ENCODE measurements at regions not wholly inside any gene's neighbourhood (a gene's known extent, or its start where the extent isn't known, plus 50 kb on each side); places are given as distances from the start of the nearest gene placed in this dataset.

GRCh38 chr6:92026878-92027277 lies 1392.5 kb downstream of the EPHA7 start:
- TF ChIP-seq CTCF (IDR thresholded peaks at IDR 0.05; ENCODE audit: control extremely low read depth, extremely low read depth), result no peak
- Histone ChIP-seq H3K36me3 (ENCODE audit: control insufficient read depth in 4 of 4, insufficient read depth in 4 of 4, low read length in 4 of 4) (no peaks in the 10 kb centered on the region), H3K4me1 (ENCODE audit: control insufficient read depth in 5 of 5, insufficient read depth in 5 of 5, low read length in 5 of 5) (no peaks in the 10 kb centered on the region), H3K9me3 (ENCODE audit: control insufficient read depth in 4 of 4, insufficient read depth in 3 of 4, low read length in 3 of 4) (no peaks in the 10 kb centered on the region), H3K4me3 (no peak overlapping the region), H3K27ac (ENCODE audit: low read depth in 1 of 2, low read length in 1 of 2) (no peak overlapping the region), H3K27me3 (ENCODE audit: control insufficient read depth in 3 of 3, insufficient read depth in 3 of 3, low read length in 2 of 3) (no peaks in the 10 kb centered on the region), H3K9ac (ENCODE audit: insufficient read depth in 1 of 2, low read length in 2 of 2) (no peak overlapping the region)
- ATAC-seq (ENCODE audit: insufficient read depth, low FRiP score), result no peak
- WGBS, 2 donors, result 85 to 92% methylated on average over 1 of the region's 1 CpG
- DNase-seq, result no peak

GRCh38 chr6:92024881-92025280 lies 1394.5 kb downstream of the EPHA7 start:
- Histone ChIP-seq H3K4me1 (ENCODE audit: control insufficient read depth in 5 of 5, insufficient read depth in 5 of 5, low read length in 5 of 5) (no peaks in the 10 kb centered on the region), H3K36me3 (ENCODE audit: control insufficient read depth in 4 of 4, insufficient read depth in 4 of 4, low read length in 4 of 4) (no peaks in the 10 kb centered on the region), H3K9me3 (ENCODE audit: control insufficient read depth in 4 of 4, insufficient read depth in 3 of 4, low read length in 3 of 4) (no peaks in the 10 kb centered on the region), H3K27ac (ENCODE audit: low read depth in 1 of 2, low read length in 1 of 2) (no peak overlapping the region), H3K4me3 (no peak overlapping the region), H3K9ac (ENCODE audit: insufficient read depth in 1 of 2, low read length in 2 of 2) (no peak overlapping the region), H3K27me3 (ENCODE audit: control insufficient read depth in 3 of 3, insufficient read depth in 3 of 3, low read length in 2 of 3) (no peaks in the 10 kb centered on the region)
- ATAC-seq (ENCODE audit: insufficient read depth, low FRiP score), result no peak
- DNase-seq, result no peak
- WGBS, 2 donors, result 52 to 59% methylated on average over 2 of the region's 2 CpGs
- TF ChIP-seq CTCF (IDR thresholded peaks at IDR 0.05; ENCODE audit: control extremely low read depth, extremely low read depth), result no peak

- Histone ChIP-seq H3K9ac (ENCODE audit: insufficient read depth in 1 of 2, low read length in 2 of 2) (no peak overlapping the region), H3K36me3 (ENCODE audit: control insufficient read depth in 4 of 4, insufficient read depth in 4 of 4, low read length in 4 of 4) (no peaks in the 10 kb centered on the region), H3K27ac (ENCODE audit: low read depth in 1 of 2, low read length in 1 of 2) (no peak overlapping the region), H3K4me3 (no peak overlapping the region), H3K9me3 (ENCODE audit: control insufficient read depth in 4 of 4, insufficient read depth in 3 of 4, low read length in 3 of 4) (no peaks in the 10 kb centered on the region), H3K27me3 (ENCODE audit: control insufficient read depth in 3 of 3, insufficient read depth in 3 of 3, low read length in 2 of 3) (no peaks in the 10 kb centered on the region), H3K4me1 (ENCODE audit: control insufficient read depth in 5 of 5, insufficient read depth in 5 of 5, low read length in 5 of 5) (no peaks in the 10 kb centered on the region)
- no peak for DNase-seq
- WGBS, 2 donors, result 80 to 89% methylated on average over 1 of the region's 1 CpG
- TF ChIP-seq CTCF (IDR thresholded peaks at IDR 0.05; ENCODE audit: control extremely low read depth, extremely low read depth), result no peak
- no peak for ATAC-seq (ENCODE audit: insufficient read depth, low FRiP score)
Observed at GRCh38 chr6:92024110-92024509, 1395.2 kb downstream of the EPHA7 start.

- Histone ChIP-seq H3K9ac (ENCODE audit: insufficient read depth in 1 of 2, low read length in 2 of 2) (no peak overlapping the region), H3K4me3 (no peak overlapping the region), H3K4me1 (ENCODE audit: control insufficient read depth in 5 of 5, insufficient read depth in 5 of 5, low read length in 5 of 5) (no peaks in the 10 kb centered on the region), H3K27me3 (ENCODE audit: control insufficient read depth in 3 of 3, insufficient read depth in 3 of 3, low read length in 2 of 3) (no peaks in the 10 kb centered on the region), H3K9me3 (ENCODE audit: control insufficient read depth in 4 of 4, insufficient read depth in 3 of 4, low read length in 3 of 4) (no peaks in the 10 kb centered on the region), H3K36me3 (ENCODE audit: control insufficient read depth in 4 of 4, insufficient read depth in 4 of 4, low read length in 4 of 4) (no peaks in the 10 kb centered on the region), H3K27ac (ENCODE audit: low read depth in 1 of 2, low read length in 1 of 2) (no peak overlapping the region)
- 72 to 85% methylated on average over 2 of the region's 2 CpGs for WGBS, 2 donors
- DNase-seq (no peak), ATAC-seq (ENCODE audit: insufficient read depth, low FRiP score) (no peak)
- no peak for TF ChIP-seq CTCF (IDR thresholded peaks at IDR 0.05; ENCODE audit: control extremely low read depth, extremely low read depth)
Observed at GRCh38 chr6:92023410-92023966, 1395.9 kb downstream of the EPHA7 start.

Measured in lung (tissue), 11 donors.